Fibroblast of villous mesenchyme (primary cell): ENCODE measurements at regions not wholly inside any gene's neighbourhood (a gene's known extent, or its start where the extent isn't known, plus 50 kb on each side); places are given as distances from the start of the nearest gene placed in this dataset.
"Not testable (repeated sequence)": the region's sequence is repeated elsewhere in the genome, so short reads cannot be mapped to it uniquely, and the experiment has no call there.

ENCODE experiments used
- DNase-seq: peaks from one replicate; pipeline ENCODE4 v3.0.0-alpha.2; 2010; ENCODE audit warnings: low read depth
- H3K4me3 ChIP-seq: 2 replicates; pipeline ENCODE4 v1.5.1; 2011; ENCODE audit warnings: low read depth, mild to moderate bottlenecking, low read length
- TF ChIP-seq, protein P1 (sequence below): IDR thresholded peaks from 2 replicates; pipeline ENCODE4 v1.5.1; 2012; ENCODE audit warnings: low read depth, mild to moderate bottlenecking, low read length; ENCODE audit not compliant: insufficient read depth

DNA sequence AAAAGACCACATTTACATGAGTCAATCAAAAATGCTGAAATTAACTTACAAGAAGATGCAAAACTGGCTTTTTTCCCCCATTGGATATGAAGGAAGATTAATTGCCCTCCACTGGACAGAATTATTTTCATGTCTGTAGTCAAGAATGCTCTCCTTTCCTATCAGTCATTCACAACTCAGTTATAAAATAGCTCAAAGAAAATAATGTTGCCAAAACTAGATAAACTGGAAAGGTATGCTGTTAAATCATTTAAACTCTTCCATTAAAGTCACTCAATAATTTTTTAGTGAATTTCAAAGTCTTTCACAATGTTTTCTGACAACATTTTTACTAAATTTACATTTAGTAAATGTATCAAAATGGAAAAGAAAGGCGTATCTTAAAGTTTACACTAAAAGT, 384.5 kb downstream of the HGF start:
- H3K4me3 ChIP-seq = no peak overlapping the region
- DNase-seq = no peak
- TF ChIP-seq, protein P1, sequence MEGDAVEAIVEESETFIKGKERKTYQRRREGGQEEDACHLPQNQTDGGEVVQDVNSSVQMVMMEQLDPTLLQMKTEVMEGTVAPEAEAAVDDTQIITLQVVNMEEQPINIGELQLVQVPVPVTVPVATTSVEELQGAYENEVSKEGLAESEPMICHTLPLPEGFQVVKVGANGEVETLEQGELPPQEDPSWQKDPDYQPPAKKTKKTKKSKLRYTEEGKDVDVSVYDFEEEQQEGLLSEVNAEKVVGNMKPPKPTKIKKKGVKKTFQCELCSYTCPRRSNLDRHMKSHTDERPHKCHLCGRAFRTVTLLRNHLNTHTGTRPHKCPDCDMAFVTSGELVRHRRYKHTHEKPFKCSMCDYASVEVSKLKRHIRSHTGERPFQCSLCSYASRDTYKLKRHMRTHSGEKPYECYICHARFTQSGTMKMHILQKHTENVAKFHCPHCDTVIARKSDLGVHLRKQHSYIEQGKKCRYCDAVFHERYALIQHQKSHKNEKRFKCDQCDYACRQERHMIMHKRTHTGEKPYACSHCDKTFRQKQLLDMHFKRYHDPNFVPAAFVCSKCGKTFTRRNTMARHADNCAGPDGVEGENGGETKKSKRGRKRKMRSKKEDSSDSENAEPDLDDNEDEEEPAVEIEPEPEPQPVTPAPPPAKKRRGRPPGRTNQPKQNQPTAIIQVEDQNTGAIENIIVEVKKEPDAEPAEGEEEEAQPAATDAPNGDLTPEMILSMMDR = no peak

DNA sequence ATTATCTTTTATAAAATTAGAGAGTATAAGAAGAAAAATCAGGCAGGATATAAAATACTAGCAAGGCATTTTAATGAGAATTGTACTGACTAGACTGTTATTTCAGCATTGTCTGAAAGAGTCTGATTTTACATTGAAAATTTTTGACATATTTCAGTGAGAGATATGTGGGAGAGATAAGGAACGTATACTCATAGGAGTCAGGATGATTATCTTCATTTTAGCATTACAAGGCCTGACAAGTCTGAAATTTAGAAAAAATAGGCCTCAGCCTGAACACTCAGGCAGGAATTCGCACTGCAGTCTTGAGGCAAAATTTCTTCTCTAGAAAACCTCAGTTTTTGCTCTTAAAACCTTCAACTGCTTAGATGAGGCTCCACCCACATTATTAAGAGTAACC, 386.0 kb downstream of the HGF start:
- TF ChIP-seq, protein P1 = no peak
- no peak overlapping the region for H3K4me3 ChIP-seq
- no peak for DNase-seq

DNA sequence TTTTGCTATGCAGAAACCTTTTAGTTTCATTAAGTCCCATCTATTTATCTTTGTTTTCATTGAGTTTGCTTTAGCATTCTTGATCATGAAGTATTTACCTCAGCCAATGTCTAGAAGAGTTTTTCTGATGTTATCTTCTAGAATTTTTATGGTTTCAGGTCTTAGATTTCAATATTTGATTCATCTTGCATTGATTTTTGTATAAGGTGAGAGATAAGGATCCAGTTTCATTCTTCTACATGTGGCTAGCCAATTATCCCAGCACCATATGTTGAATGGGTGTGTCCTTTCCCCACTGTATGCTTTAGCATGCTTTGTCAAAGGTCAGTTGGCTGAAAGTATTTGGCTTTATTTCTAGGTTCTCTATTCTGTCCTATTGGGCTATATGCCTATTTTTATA, 395.2 kb downstream of the HGF start:
- not testable (repeated sequence) for H3K4me3 ChIP-seq, DNase-seq

DNA sequence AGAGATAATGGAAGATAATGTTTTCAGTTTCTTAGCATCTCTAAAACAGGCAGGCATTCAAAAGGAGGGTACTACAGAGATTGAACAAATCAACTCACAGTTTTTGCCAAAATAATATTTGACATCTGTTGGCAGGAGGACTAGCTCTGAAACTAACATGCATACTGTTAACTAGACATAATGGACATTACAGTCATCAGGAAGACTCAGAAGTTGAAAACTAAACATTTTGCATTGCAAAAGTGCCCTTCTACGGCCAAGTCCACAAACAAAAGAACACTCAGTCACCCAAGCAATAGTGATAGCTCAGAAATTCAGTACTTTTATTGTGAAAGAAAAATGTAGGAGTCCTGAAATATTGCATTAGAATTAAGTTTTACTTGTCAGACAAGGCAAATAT, 399.0 kb downstream of the HGF start:
- TF ChIP-seq, protein P1 = no peak
- no peak for DNase-seq
- H3K4me3 ChIP-seq = no peak overlapping the region

DNA sequence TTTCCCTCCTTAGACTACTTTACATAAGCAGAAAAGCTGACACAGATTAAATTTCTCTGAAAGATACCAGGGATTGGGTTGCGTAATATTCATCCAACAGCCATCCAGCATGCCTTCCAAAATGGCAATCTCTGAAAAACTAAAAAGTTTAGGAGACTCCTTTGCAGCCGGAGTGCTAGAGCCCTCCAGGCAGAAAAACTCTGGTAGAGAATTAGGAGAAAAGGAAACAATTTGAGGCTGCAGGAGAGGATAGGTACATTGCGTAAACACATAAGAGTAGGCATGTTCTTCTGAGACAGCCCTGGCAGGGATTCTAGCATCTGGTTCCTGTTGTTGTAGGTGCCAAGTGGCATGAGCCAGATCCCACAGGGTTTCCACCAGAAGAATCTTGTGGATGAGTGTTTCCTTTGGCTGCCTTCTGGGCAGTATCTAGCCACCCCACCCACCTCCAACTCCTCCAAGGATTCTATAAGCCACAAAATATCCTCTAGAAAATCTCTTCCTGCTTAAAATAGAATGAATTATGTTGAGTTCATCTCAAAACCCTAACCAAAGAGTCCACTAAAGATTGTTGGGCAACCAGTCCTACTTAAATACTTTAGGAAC, 402.4 kb downstream of the HGF start:
- peak; percentile 70 for DNase-seq
- TF ChIP-seq, protein P1 = no peak
- H3K4me3 ChIP-seq = no peak overlapping the region

DNA sequence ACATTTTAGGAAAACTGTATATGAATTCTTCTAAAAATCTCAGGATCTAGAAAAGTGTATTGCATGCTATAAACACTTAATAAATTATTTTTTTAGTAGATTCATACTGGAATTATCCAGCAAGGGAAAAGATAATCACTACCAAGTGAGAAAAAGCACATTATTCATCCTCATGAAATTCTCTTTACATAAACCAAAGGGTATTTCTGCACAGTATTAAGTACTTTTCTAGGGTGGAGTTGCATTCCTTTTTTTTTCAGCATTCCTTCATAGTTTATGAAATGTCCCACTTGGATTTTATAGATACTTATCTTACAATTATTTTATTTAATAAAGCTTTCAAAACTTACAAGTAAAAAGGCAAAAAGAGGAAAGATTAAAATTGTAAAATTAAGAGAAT, 403.3 kb downstream of the HGF start:
- no peak overlapping the region for H3K4me3 ChIP-seq
- DNase-seq = no peak
- TF ChIP-seq, protein P1 = no peak

DNA sequence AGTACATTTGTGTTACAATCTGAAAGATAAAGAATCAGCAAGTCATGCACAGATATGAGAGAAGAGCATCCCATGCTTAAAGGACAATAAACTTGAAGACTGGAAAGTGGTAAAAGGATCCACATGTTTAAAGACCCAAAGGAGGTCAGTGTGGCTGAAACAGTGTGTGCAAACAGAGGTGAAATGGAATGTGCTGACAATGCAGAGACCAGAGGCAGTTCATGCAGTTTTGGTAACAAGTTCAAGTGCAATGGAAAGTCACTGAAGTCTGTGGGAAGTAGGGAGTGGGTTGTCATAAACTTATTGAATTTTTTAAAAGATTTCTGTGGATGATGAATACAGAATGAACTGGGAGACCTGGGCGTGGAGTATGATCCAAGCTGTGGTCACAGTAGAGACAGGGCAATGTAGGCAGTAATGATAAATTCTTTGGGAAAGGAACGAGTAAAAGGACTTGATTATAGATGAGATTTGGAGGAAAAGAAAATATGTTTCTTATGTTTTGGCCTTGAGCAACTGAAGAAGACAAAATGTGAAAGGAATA, 408.0 kb downstream of the HGF start:
- TF ChIP-seq, protein P1 = no peak
- peak; percentile 85 for DNase-seq

More for the DNA sequence above, 408.0 kb downstream of the HGF start:
- no peak overlapping the region for H3K4me3 ChIP-seq
